Trophoblast cell (in vitro differentiated cells and primary cell): ENCODE measurements at regions not wholly inside any gene's neighbourhood (a gene's known extent, or its start where the extent isn't known, plus 50 kb on each side); places are given as distances from the start of the nearest gene placed in this dataset.

Source experiments
- DNase-seq, 2 donors: peaks; one replicate each; pipeline ENCODE4 v3.0.0-alpha.2; 2016
- H2AFZ ChIP-seq: 2 replicates; pipeline ENCODE4 v1.6.1; 2013; ENCODE audit warnings: low read length, moderate library complexity, mild to moderate bottlenecking; ENCODE audit not compliant: insufficient read depth, poor library complexity
- H2AK5ac ChIP-seq: 2 replicates; pipeline ENCODE4 v1.6.1; 2013; ENCODE audit warnings: mild to moderate bottlenecking, low read length
- H2BK120ac ChIP-seq: 2 replicates; pipeline ENCODE4 v1.6.1; 2013; ENCODE audit warnings: low read length, mild to moderate bottlenecking, moderate library complexity; ENCODE audit not compliant: insufficient read depth, poor library complexity
- H2BK12ac ChIP-seq: 2 replicates; pipeline ENCODE4 v1.6.1; 2013; ENCODE audit warnings: mild to moderate bottlenecking, low read length, moderate library complexity
- H2BK5ac ChIP-seq: 2 replicates; pipeline ENCODE4 v1.6.1; 2013; ENCODE audit warnings: low read length, low read depth, moderate library complexity, mild to moderate bottlenecking; ENCODE audit not compliant: poor library complexity
- H3K14ac ChIP-seq: 2 replicates; pipeline ENCODE4 v1.6.1; 2013; ENCODE audit warnings: mild to moderate bottlenecking, low read length
- H3K18ac ChIP-seq: 2 replicates; pipeline ENCODE4 v1.6.1; 2013; ENCODE audit warnings: mild to moderate bottlenecking, low read length
- H3K23ac ChIP-seq: 2 replicates; pipeline ENCODE4 v1.6.1; 2013; ENCODE audit warnings: low read length
- H3K27ac ChIP-seq: 2 replicates; pipeline ENCODE4 v1.5.1; 2013; ENCODE audit warnings: low read depth, mild to moderate bottlenecking, inconsistent platforms, low read length, moderate library complexity
- H3K27me3 ChIP-seq: 2 replicates; pipeline ENCODE4 v1.6.1; 2013; ENCODE audit warnings: inconsistent platforms, mild to moderate bottlenecking, low read length, moderate library complexity; ENCODE audit not compliant: insufficient read depth
- H3K36me3 ChIP-seq, 2 experiments: 1 replicate in 1 of 2; 2 replicates in 1 of 2; pipeline ENCODE4 v1.6.1; 2013; ENCODE audit warnings: low read length in 2 of 2, mild to moderate bottlenecking in 2 of 2, moderate library complexity in 1 of 2; ENCODE audit not compliant: insufficient read depth in 2 of 2, control insufficient read depth in 1 of 2
- H3K4ac ChIP-seq: 2 replicates; pipeline ENCODE4 v1.6.1; 2013; ENCODE audit warnings: low read depth, mild to moderate bottlenecking, low read length, moderate library complexity
- H3K4me1 ChIP-seq, 2 experiments: 1 replicate in 1 of 2; 2 replicates in 1 of 2; pipeline ENCODE4 v1.6.1; 2013; ENCODE audit warnings: low read length in 2 of 2, mild to moderate bottlenecking in 2 of 2, moderate library complexity in 1 of 2; ENCODE audit not compliant: insufficient read depth in 2 of 2, control insufficient read depth in 1 of 2
- H3K4me2 ChIP-seq: 2 replicates; pipeline ENCODE4 v1.6.1; 2013; ENCODE audit warnings: inconsistent platforms, mild to moderate bottlenecking, low read length, moderate library complexity
- H3K4me3 ChIP-seq: 2 replicates; pipeline ENCODE4 v1.5.1; 2013; ENCODE audit warnings: mild to moderate bottlenecking, low read depth, low read length, inconsistent platforms
- H3K79me1 ChIP-seq: one replicate; pipeline ENCODE4 v1.6.1; 2013; ENCODE audit warnings: low read length
- H3K79me2 ChIP-seq: 2 replicates; pipeline ENCODE4 v1.6.1; 2013; ENCODE audit warnings: low read length, mild to moderate bottlenecking; ENCODE audit not compliant: control insufficient read depth, insufficient read depth, poor library complexity
- H3K9ac ChIP-seq: 2 replicates; pipeline ENCODE4 v1.6.1; 2013; ENCODE audit warnings: mild to moderate bottlenecking, low read length
- H3K9me3 ChIP-seq: 2 replicates; pipeline ENCODE4 v1.6.1; 2013; ENCODE audit warnings: low read depth, mild to moderate bottlenecking, control low read depth, inconsistent platforms, low read length; ENCODE audit not compliant: insufficient read depth
- H4K12ac ChIP-seq: 2 replicates; pipeline ENCODE4 v1.6.1; 2013; ENCODE audit warnings: low read depth, mild to moderate bottlenecking, low read length, moderate library complexity
- H4K8ac ChIP-seq: 2 replicates; pipeline ENCODE4 v1.6.1; 2013; ENCODE audit warnings: low read depth, mild to moderate bottlenecking, low read length, moderate library complexity
- H4K91ac ChIP-seq: one replicate; pipeline ENCODE4 v1.6.1; 2013; ENCODE audit warnings: low read depth, mild to moderate bottlenecking, low read length, moderate library complexity
- WGBS: extraction: QIAGEN DNeasy Blood & Tissue Kit; methylation state at CpG from one replicate; pipeline ENCODE4 v1.1.7; 2013; ENCODE audit warnings: missing lambda C conversion rate; ENCODE audit not compliant: insufficient read length, insufficient coverage; ENCODE audit errors: extremely low coverage; 5-methylcytosine and 5-hydroxymethylcytosine counted together

- Histone ChIP-seq H2AK5ac (no peak overlapping the region), H4K12ac (no peak overlapping the region), H3K4me2 (no peak overlapping the region), H3K18ac (no peak overlapping the region), H3K4me1 (peaks cover 2 to 6% of the 10 kb centered on the region in 2 experiments), H3K9me3 (no peaks in the 10 kb centered on the region), H3K4ac (no peak overlapping the region), H2BK12ac (no peak overlapping the region), H3K27ac (no peak overlapping the region), H2AFZ (no peak overlapping the region), H4K8ac (no peak overlapping the region), H2BK5ac (no peak overlapping the region), H3K36me3 (no peaks in the 10 kb centered on the region), H3K4me3 (no peak overlapping the region), H3K9ac (no peak overlapping the region), H2BK120ac (no peak overlapping the region), H3K79me1 (no peaks in the 10 kb centered on the region), H3K27me3 (no peaks in the 10 kb centered on the region), H3K14ac (no peak overlapping the region), H4K91ac (no peak overlapping the region), H3K23ac (no peak overlapping the region), H3K79me2 (no peaks in the 10 kb centered on the region)
- no CpG with 5 or more reads among the region's 1 CpG for WGBS
- DNase-seq = no peak
Observed at GRCh38 chr13:78709028-78709427, 50.1 kb upstream of the OBI1 start.
